ENCODE measurements at regions not wholly inside any gene's neighbourhood (a gene's known extent, or its start where the extent isn't known, plus 50 kb on each side); places are given as distances from the start of the nearest gene placed in this dataset.

DNA sequence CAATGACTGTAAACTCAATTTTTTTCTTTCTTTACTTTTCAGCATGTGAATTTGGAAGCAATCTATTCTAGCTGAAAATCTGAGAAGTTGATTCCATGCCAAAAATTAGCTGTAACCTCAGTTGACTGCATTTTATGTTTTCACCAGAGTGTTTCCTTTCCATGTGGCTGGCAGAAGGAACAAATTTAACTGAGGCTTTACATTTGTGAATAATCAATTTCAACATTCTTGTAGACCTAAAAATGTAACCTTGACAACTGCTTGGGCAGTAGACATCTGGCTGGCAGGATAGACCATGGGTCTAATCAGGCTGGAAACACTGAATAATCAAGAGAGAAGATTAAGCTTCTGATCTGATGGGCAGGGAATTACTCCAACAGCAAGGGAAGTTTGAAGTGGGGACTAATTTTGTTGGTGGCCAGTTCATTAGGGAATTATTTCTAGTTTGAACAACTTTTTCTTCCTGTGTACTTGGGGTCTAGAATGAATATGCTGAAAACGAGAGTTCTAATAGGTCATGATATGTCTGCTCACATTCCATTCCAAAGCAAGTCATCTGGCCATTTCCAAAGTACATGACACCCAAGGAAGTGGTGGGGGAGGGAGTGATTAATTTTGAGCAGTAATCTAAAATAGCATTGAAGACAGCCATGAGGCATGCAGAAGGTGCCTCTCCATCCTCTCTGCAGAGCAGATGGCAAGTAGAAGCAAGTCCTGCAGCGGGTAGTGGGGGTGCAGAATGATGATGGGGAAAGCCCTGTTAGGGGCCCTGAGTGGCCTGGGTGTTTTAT, 68.2 kb downstream of the ATP23 start:
- TF ChIP-seq, protein P1, sequence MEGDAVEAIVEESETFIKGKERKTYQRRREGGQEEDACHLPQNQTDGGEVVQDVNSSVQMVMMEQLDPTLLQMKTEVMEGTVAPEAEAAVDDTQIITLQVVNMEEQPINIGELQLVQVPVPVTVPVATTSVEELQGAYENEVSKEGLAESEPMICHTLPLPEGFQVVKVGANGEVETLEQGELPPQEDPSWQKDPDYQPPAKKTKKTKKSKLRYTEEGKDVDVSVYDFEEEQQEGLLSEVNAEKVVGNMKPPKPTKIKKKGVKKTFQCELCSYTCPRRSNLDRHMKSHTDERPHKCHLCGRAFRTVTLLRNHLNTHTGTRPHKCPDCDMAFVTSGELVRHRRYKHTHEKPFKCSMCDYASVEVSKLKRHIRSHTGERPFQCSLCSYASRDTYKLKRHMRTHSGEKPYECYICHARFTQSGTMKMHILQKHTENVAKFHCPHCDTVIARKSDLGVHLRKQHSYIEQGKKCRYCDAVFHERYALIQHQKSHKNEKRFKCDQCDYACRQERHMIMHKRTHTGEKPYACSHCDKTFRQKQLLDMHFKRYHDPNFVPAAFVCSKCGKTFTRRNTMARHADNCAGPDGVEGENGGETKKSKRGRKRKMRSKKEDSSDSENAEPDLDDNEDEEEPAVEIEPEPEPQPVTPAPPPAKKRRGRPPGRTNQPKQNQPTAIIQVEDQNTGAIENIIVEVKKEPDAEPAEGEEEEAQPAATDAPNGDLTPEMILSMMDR (IDR thresholded peaks at IDR 0.05) = no peak

GRCh38 chr12:58011676-58012075, 70.3 kb downstream of the ATP23 start:
- TF ChIP-seq, protein P1 (IDR thresholded peaks at IDR 0.05) = no peak

DNA sequence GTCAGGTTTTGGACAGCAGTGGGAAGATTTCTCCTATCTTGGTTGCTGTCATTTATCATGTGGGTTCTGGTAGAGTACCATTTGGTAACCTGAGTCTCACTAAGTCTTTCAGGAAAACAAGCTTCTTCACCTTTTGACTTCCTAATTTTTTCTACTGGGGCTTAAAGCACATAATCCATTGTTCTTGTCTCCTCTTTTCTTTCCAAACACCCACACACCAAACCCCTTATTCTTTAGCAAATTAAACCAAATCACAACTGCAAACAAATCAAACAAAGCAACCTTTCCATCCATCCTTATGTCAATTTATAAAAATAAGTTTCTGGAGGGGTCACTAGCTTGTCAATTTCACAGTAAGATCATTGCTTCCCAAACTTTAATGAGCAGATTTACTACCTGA, 84.1 kb downstream of the ATP23 start:
- TF ChIP-seq, protein P1 (IDR thresholded peaks at IDR 0.05) = no peak

DNA sequence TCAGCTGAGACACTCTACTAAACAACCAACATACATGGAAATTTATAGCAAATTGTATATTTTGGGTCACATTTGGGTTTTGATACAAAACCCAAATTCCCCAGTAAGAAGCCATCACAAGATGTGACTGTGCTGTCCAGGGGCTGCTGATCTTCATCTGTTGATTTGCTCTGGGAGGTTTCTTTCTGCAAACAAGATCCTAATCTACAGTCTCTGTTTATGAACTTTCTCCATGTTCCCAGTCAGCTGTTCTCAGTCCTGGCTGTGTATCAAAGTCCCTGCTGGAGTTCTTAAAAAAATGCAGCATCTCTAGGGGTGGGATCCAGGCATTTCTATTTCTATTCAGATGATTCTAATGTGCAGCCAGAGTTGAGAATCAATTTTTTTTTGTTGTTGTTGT, 85.1 kb downstream of the ATP23 start:
- TF ChIP-seq, protein P1 (IDR thresholded peaks at IDR 0.05) = no peak

- TF ChIP-seq, protein P1 (IDR thresholded peaks at IDR 0.05) = no peak
These were observed 85.8 kb downstream of the ATP23 start for GRCh38 chr12:58026897-58027891.

DNA sequence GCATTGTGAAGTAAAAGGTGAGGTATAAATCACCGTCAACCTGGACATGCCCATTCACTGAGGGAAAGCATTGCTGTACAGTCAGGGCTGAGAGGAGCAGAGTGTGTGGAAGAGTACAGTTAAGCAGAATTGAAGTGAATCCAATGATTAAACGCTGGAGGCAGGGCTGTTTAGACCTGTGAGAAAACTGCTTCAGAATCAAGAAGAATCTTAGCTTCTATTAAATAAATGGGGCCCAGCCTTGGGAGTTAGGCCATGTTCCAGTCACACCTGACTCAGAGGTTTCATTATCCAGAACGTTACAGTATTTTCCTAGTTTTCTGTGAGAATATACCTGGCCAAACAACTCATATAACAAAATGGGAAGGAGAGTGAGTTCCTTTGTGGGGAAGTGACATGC, 86.9 kb downstream of the ATP23 start:
- TF ChIP-seq, protein P1 (IDR thresholded peaks at IDR 0.05) = no peak

GRCh38 chr12:58029260-58029659, 87.9 kb downstream of the ATP23 start:
- TF ChIP-seq, protein P1 (IDR thresholded peaks at IDR 0.05) = no peak

Measured in LNCAP (cell line).